ENCODE measurements at regions not wholly inside any gene's neighbourhood (a gene's known extent, or its start where the extent isn't known, plus 50 kb on each side); places are given as distances from the start of the nearest gene placed in this dataset.

DNA sequence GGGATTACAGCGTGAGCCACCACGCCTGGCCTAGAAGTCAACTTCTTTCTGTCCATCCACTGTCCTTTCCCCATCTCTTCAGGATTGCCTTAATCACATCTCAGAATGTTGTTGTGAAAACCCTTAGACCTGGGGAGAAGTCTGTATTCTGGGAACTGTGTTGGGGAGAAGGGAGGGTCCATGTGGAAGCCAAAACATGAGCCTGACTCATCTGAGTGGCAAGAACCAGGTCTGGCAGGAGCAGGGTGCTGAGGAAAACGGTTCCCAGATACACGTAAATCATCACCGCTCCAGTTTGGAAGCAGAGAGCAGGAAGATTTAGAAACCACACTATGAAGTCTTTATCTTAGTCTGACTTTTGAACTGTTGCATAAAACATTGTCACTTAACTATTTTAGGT lies 245.6 kb upstream of the RGS6 start:
- TF ChIP-seq FOXP1 (CRISPR knock-in tag; IDR thresholded peaks at IDR 0.05; ENCODE audit: borderline replicate concordance), result no peak
- no peak for TF ChIP-seq JAZF1 (CRISPR knock-in tag; IDR thresholded peaks at IDR 0.05)
- TF ChIP-seq ELF4 (CRISPR knock-in tag; IDR thresholded peaks at IDR 0.05; ENCODE audit: low read depth), result no peak
- TF ChIP-seq, protein P1, sequence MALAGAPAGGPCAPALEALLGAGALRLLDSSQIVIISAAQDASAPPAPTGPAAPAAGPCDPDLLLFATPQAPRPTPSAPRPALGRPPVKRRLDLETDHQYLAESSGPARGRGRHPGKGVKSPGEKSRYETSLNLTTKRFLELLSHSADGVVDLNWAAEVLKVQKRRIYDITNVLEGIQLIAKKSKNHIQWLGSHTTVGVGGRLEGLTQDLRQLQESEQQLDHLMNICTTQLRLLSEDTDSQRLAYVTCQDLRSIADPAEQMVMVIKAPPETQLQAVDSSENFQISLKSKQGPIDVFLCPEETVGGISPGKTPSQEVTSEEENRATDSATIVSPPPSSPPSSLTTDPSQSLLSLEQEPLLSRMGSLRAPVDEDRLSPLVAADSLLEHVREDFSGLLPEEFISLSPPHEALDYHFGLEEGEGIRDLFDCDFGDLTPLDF (CRISPR knock-in tag; IDR thresholded peaks at IDR 0.05), result no peak
- TF ChIP-seq, protein P2, sequence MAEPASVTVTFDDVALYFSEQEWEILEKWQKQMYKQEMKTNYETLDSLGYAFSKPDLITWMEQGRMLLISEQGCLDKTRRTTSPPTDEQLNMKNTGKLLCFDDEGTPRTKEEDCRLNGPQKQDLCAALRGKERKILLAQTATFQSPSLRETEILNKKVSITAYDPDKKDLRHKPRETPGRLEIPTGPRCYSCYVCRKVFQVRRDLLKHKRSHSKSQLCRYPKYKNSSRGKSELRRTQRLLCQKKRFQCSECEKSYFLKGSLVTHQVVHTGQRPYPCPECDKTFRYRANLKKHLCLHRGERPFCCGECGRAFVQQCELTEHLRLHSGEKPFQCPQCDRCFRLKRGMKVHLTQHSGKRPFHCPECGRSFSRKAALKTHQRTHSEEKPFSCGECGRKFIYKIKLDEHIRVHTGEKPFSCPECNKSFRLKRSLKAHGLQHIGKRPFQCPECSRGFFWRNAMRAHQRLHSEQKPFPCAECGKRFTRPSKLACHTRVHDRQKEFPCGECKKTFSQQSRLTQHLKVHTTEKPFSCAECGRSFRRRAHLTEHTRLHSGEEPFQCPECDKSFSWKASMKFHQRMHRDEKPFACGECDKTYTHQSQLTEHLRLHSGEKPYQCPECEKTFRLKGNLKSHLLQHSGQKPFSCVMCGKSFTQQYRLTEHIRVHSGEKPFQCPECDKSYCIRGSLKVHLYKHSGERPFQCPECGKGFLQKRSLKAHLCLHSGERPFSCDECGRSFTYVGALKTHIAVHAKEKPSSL (CRISPR knock-in tag; conservative IDR thresholded peaks at IDR 0.05), result no peak
- TF ChIP-seq KAT7 (CRISPR knock-in tag; IDR thresholded peaks at IDR 0.05; ENCODE audit: borderline replicate concordance), result no peak
- no peak for TF ChIP-seq HMGA2 (CRISPR knock-in tag; IDR thresholded peaks at IDR 0.05)
- no peak for TF ChIP-seq GRHL2 (CRISPR knock-in tag; IDR thresholded peaks at IDR 0.05; ENCODE audit: insufficient replicate concordance, severe bottlenecking)
- no peak for TF ChIP-seq ZNF121 (CRISPR knock-in tag; IDR thresholded peaks at IDR 0.05)
- TF ChIP-seq TCF7 (CRISPR knock-in tag; IDR thresholded peaks at IDR 0.05; ENCODE audit: low read depth), result no peak
- no peak for TF ChIP-seq ATF1 (CRISPR knock-in tag; IDR thresholded peaks at IDR 0.05)
- no peak for TF ChIP-seq ZNF263 (CRISPR knock-in tag; IDR thresholded peaks at IDR 0.05; ENCODE audit: low read depth)
- no peak for TF ChIP-seq ZNF396 (CRISPR knock-in tag; IDR thresholded peaks at IDR 0.05; ENCODE audit: borderline replicate concordance)
- TF ChIP-seq, protein P3, sequence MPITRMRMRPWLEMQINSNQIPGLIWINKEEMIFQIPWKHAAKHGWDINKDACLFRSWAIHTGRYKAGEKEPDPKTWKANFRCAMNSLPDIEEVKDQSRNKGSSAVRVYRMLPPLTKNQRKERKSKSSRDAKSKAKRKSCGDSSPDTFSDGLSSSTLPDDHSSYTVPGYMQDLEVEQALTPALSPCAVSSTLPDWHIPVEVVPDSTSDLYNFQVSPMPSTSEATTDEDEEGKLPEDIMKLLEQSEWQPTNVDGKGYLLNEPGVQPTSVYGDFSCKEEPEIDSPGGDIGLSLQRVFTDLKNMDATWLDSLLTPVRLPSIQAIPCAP (CRISPR knock-in tag; IDR thresholded peaks at IDR 0.05), result no peak
- TF ChIP-seq, protein P4, sequence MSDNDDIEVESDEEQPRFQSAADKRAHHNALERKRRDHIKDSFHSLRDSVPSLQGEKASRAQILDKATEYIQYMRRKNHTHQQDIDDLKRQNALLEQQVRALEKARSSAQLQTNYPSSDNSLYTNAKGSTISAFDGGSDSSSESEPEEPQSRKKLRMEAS (CRISPR knock-in tag; IDR thresholded peaks at IDR 0.05), result no peak
- TF ChIP-seq, protein P5, sequence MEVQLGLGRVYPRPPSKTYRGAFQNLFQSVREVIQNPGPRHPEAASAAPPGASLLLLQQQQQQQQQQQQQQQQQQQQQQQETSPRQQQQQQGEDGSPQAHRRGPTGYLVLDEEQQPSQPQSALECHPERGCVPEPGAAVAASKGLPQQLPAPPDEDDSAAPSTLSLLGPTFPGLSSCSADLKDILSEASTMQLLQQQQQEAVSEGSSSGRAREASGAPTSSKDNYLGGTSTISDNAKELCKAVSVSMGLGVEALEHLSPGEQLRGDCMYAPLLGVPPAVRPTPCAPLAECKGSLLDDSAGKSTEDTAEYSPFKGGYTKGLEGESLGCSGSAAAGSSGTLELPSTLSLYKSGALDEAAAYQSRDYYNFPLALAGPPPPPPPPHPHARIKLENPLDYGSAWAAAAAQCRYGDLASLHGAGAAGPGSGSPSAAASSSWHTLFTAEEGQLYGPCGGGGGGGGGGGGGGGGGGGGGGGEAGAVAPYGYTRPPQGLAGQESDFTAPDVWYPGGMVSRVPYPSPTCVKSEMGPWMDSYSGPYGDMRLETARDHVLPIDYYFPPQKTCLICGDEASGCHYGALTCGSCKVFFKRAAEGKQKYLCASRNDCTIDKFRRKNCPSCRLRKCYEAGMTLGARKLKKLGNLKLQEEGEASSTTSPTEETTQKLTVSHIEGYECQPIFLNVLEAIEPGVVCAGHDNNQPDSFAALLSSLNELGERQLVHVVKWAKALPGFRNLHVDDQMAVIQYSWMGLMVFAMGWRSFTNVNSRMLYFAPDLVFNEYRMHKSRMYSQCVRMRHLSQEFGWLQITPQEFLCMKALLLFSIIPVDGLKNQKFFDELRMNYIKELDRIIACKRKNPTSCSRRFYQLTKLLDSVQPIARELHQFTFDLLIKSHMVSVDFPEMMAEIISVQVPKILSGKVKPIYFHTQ (CRISPR knock-in tag; IDR thresholded peaks at IDR 0.05), result no peak
- TF ChIP-seq, protein P6, sequence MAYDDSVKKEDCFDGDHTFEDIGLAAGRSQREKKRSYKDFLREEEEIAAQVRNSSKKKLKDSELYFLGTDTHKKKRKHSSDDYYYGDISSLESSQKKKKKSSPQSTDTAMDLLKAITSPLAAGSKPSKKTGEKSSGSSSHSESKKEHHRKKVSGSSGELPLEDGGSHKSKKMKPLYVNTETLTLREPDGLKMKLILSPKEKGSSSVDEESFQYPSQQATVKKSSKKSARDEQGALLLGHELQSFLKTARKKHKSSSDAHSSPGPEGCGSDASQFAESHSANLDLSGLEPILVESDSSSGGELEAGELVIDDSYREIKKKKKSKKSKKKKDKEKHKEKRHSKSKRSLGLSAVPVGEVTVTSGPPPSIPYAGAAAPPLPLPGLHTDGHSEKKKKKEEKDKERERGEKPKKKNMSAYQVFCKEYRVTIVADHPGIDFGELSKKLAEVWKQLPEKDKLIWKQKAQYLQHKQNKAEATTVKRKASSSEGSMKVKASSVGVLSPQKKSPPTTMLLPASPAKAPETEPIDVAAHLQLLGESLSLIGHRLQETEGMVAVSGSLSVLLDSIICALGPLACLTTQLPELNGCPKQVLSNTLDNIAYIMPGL (CRISPR knock-in tag; IDR thresholded peaks at IDR 0.05), result no peak
- no peak for TF ChIP-seq ZBTB21 (CRISPR knock-in tag; IDR thresholded peaks at IDR 0.05; ENCODE audit: borderline replicate concordance)
- Mint-ChIP-seq H3K9me3 (no peaks in the 10 kb centered on the region), H3K4me3 (no peak overlapping the region), H3K36me3 (peaks cover 28% of the 10 kb centered on the region), H3K27ac (no peak overlapping the region), H3K4me1 (peaks cover 3% of the 10 kb centered on the region), H3K27me3 (ENCODE audit: low read depth) (no peaks in the 10 kb centered on the region)
- ATAC-seq, result no peak
- CTCF ChIA-PET, result no interaction called here
- DNase-seq (ENCODE audit: low spot score), result no peak
- POLR2A ChIA-PET, result no interaction called here

Measured in WTC11 (cell line).